Muscle layer of duodenum (tissue), 2 donors: ENCODE measurements at regions not wholly inside any gene's neighbourhood (a gene's known extent, or its start where the extent isn't known, plus 50 kb on each side); places are given as distances from the start of the nearest gene placed in this dataset.

ENCODE experiments used
- H3K27ac ChIP-seq: one replicate; pipeline ENCODE4 v1.7.0; 2013; ENCODE audit warnings: mild to moderate bottlenecking, low read length
- H3K27me3 ChIP-seq: one replicate; pipeline ENCODE4 v1.7.0; 2013; ENCODE audit warnings: low read depth, mild to moderate bottlenecking, control low read depth, low read length
- H3K36me3 ChIP-seq, 2 donors: one replicate each; pipeline ENCODE4 v1.7.0; 2013; ENCODE audit warnings: low read length in 2 of 2, control low read depth in 1 of 2, mild to moderate bottlenecking in 1 of 2; ENCODE audit not compliant: insufficient read depth in 2 of 2, control insufficient read depth in 1 of 2
- H3K4me1 ChIP-seq, 2 donors: one replicate each; pipeline ENCODE4 v1.7.0; 2013; ENCODE audit warnings: low read length in 2 of 2, mild to moderate bottlenecking in 2 of 2, control low read depth in 1 of 2, moderate library complexity in 1 of 2; ENCODE audit not compliant: insufficient read depth in 2 of 2, control insufficient read depth in 1 of 2
- H3K4me3 ChIP-seq, 2 donors: one replicate each; pipeline ENCODE4 v1.7.0; 2013; ENCODE audit warnings: low read length in 2 of 2, low read depth in 1 of 2, mild to moderate bottlenecking in 1 of 2
- H3K9me3 ChIP-seq, 2 donors: one replicate each; pipeline ENCODE4 v1.7.0; 2013; ENCODE audit warnings: low read length in 2 of 2, control low read depth in 1 of 2, mild to moderate bottlenecking in 1 of 2; ENCODE audit not compliant: control insufficient read depth in 1 of 2
- donor health status: healthy.

DNA sequence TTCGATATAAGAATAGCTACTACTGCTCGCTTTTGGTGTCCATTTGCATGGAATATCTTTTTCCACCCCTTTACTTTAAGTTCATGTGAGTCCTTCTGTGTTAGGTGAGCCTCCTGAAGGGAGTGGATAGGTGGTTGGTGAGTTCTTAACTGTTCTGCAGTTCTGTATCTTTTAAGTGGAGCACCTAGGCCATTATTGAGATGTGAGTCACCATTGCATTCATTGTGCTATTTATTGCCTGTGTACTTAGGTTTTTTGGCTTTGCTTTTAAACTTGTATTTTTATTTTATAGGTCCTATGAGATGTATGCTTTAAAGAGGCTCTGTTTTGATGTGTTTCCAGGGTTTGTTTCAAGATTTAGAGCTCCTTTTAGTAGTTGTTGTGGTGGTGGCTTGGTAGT, 1430.8 kb downstream of the REEP3 start:
- Histone ChIP-seq H3K27me3 (no peaks in the 10 kb centered on the region), H3K4me3 (no peak overlapping the region), H3K27ac (no peak overlapping the region), H3K4me1 (no peaks in the 10 kb centered on the region), H3K36me3 (no peaks in the 10 kb centered on the region), H3K9me3 (peaks cover 0 to 6% of the 10 kb centered on the region in 2 donors)

DNA sequence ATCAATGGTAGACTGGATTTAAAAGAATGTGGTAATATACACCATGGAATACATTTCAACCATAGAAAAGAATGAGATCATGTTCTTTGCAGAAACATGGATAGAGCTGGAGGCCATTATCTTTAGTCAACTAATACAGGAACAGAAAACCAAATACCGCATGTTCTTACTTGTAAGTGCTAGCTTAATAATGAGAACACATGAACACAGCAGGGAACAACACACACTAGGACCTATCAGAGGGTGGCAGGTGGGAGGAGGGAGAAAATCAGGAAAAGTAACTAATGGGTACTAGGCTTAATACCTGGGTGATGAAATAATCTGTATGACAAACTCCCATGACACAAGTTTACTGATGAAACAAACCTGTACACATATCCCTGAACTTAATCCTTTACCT, 1435.2 kb downstream of the REEP3 start:
- Histone ChIP-seq H3K9me3 (peaks cover 0 to 3% of the 10 kb centered on the region in 2 donors), H3K4me3 (no peak overlapping the region), H3K27me3 (no peaks in the 10 kb centered on the region), H3K36me3 (no peaks in the 10 kb centered on the region), H3K27ac (no peak overlapping the region), H3K4me1 (no peaks in the 10 kb centered on the region)

DNA sequence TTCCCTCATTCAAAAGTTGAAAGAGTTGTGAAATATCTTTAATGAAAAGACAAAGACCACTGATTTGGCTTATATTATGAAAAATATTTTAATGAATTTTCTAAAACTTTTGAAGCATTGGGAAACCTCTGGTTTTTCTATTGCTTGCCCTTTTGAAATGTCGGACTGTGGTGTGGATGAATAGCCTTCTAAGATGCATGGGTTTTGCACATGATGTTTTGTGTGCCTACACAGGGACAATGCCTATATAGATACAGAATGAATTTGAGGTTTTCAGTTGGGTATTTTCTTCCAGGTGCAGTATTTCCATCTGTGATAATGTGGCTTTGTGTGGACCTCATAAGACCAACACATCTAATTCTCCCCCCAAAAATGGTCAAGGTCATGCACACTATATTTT, 1437.9 kb downstream of the REEP3 start:
- Histone ChIP-seq H3K4me1 (no peaks in the 10 kb centered on the region), H3K9me3 (no peaks in the 10 kb centered on the region), H3K36me3 (no peaks in the 10 kb centered on the region), H3K4me3 (no peak overlapping the region), H3K27ac (no peak overlapping the region), H3K27me3 (no peaks in the 10 kb centered on the region)

DNA sequence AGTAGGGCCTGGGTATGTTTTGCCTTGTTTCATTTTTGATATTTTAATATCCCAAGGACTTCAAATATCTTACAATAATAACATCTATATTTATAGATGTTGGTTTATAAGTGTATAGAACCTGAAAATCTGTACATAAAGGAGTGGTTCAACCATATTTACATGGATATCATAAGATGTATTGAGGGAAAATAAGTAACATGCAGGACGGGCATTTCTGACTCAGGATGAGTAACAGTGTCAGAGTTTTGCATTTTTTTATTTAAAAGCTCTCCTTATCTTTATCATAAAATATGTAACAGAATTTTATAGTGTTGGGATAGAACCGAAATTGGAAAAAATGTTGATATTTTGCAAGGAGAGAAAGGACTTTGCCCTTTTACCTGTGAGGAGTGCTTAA, 1438.7 kb downstream of the REEP3 start:
- H3K27ac ChIP-seq: no peak overlapping the region
- no peaks in the 10 kb centered on the region for H3K36me3 ChIP-seq
- H3K9me3 ChIP-seq: no peaks in the 10 kb centered on the region
- no peak overlapping the region for H3K4me3 ChIP-seq
- H3K27me3 ChIP-seq: no peaks in the 10 kb centered on the region
- no peaks in the 10 kb centered on the region for H3K4me1 ChIP-seq

DNA sequence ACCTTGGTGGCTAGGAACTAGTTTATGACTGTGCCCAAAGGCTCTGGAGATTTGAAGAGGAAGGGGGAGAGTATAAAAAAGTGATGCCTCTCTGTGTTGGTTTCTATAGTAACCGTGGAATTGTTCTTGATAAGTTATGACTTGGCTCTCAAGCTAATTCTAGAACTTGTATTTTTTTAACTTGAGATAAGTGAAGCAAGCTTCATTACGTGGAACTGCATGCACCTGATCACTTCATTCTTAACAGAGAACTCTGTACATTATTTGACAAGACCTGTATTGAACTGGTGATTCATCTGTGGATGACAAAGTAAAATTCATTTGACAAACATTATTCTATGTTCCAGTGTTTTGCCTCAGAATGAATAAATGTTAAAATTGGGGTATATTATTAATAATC, 1452.2 kb downstream of the REEP3 start:
- Histone ChIP-seq H3K27me3 (no peaks in the 10 kb centered on the region), H3K4me1 (no peaks in the 10 kb centered on the region), H3K27ac (no peak overlapping the region), H3K9me3 (no peaks in the 10 kb centered on the region), H3K36me3 (no peaks in the 10 kb centered on the region), H3K4me3 (no peak overlapping the region)

DNA sequence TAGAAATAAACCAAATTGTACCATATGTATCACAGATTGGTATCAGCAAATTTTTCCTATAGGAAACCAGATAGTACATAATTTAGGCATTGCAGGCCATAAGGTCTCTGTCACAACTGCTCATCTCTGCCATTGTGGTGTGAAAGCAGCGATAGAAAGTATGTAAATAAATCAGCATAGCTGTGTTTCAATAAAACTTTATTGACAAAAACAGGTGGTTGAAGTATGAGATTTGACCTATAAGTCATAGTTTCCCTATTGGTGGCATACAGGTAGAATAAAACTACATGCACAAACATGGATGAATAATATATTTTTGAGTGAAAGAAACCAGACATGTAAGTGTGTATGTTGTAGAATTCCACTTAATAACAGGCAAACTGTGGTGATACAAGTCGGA, 1454.9 kb downstream of the REEP3 start:
- Histone ChIP-seq H3K36me3 (no peaks in the 10 kb centered on the region), H3K27ac (no peak overlapping the region), H3K4me1 (no peaks in the 10 kb centered on the region), H3K9me3 (no peaks in the 10 kb centered on the region), H3K4me3 (no peak overlapping the region), H3K27me3 (no peaks in the 10 kb centered on the region)

DNA sequence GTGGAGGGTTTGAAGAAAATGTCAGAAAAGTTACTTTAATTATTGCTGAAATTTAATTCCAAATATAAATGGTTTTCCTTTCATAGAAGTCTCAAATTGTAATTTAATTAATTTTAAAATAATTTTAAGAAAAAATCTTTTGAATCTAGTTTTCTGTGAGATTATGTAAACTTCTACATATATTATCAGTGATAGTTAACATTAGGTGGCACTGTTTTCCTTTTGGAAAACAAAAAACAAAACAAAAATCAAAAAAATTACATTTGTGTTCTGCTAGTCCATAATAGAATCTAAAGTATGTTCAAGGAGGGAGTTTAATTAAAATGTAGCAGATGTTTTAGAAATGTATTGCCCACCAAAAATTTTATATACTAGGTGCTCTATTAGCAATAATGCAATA, 1456.7 kb downstream of the REEP3 start:
- Histone ChIP-seq H3K4me3 (no peak overlapping the region), H3K36me3 (no peaks in the 10 kb centered on the region), H3K27ac (no peak overlapping the region), H3K4me1 (no peaks in the 10 kb centered on the region), H3K27me3 (no peaks in the 10 kb centered on the region), H3K9me3 (no peaks in the 10 kb centered on the region)

DNA sequence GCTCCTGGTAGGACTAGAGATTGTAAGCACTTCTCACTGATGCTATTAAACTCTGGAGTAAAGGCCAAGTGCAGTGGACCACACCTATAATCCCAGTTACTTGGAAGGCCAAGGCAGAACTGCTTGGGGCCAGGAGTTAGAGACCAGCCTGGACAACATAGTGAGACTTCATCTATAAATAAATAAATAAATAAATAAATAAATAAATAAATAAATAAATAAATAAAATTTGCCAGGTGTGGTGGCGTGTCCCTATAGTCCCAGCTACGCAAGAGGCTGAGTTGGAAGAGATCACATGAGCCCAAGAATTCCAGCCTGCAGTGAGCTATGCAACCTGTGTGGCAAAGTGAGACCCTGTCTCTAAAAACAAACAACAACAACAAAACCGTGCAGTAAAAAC, 1475.7 kb downstream of the REEP3 start:
- no peaks in the 10 kb centered on the region for H3K27me3 ChIP-seq
- H3K27ac ChIP-seq: no peak overlapping the region
- H3K36me3 ChIP-seq: no peaks in the 10 kb centered on the region
- no peaks in the 10 kb centered on the region for H3K4me1 ChIP-seq
- no peak overlapping the region for H3K4me3 ChIP-seq
- H3K9me3 ChIP-seq: no peaks in the 10 kb centered on the region

DNA sequence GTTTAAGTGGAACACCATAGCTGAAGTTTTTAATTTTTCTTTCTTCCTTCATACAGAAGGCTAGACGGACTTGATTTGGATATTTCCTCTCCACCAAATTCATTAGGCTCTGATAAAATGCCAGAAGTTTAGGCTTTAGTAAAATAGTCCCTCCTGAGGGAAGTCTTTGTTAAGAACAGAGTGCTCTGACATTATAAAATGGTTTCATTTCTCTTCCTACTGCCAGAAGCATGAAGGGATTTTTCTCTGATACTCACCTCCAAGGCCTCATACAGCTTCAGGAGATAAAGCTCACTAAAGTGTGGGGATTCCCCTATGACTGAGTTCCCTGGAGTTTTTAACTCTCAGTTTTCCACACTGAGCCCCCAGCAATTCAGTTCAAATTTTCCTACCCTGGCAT, 1489.6 kb downstream of the REEP3 start:
- Histone ChIP-seq H3K27ac (no peak overlapping the region), H3K9me3 (no peaks in the 10 kb centered on the region), H3K4me3 (no peak overlapping the region), H3K36me3 (no peaks in the 10 kb centered on the region), H3K4me1 (no peaks in the 10 kb centered on the region), H3K27me3 (no peaks in the 10 kb centered on the region)

DNA sequence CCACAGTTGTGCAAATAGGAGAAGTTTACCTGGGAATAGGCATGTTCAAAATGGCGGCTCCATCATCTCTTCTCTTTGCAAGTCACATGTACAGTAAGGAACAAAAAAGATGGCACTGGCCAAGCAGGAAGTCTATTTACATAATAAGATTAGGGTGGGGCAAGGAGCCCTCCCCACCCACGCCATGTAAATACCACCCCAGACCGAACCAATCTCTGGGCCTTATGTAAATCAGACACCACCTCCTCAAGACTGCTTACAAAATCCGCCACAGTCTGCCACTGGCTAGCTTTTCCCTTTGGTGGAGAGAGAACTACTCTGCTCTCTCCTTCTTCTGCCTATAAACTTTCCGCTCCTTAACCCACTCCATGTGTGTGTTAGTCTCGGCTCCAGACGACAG, 1496.3 kb downstream of the REEP3 start:
- H3K36me3 ChIP-seq: no peaks in the 10 kb centered on the region
- H3K27me3 ChIP-seq: no peaks in the 10 kb centered on the region
- H3K27ac ChIP-seq: no peak overlapping the region
- no peak overlapping the region for H3K4me3 ChIP-seq
- no peaks in the 10 kb centered on the region for H3K4me1 ChIP-seq
- peaks cover 0 to 8% of the 10 kb centered on the region in 2 donors for H3K9me3 ChIP-seq

DNA sequence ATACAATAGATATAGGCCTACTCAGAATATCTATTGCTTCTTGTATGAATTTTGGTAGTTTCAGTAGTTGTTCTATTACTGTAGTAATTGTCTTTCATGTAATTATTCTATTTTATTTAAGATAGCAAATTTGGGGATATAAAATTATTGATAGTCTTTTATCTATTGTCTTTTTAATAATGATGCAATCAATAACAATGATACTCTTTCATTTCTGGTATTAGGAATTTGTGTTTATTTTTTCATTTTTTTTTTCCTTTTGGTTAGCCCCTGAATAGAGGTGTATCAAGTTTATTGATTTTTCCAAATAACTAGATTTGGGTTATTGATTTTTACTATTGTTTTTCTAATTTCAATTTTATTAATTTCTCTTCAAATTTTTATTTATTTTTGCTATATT, 1503.7 kb downstream of the REEP3 start:
- H3K27ac ChIP-seq: no peak overlapping the region
- H3K36me3 ChIP-seq: no peaks in the 10 kb centered on the region
- H3K27me3 ChIP-seq: no peaks in the 10 kb centered on the region
- H3K4me1 ChIP-seq: no peaks in the 10 kb centered on the region
- peaks cover 0 to 11% of the 10 kb centered on the region in 2 donors for H3K9me3 ChIP-seq
- H3K4me3 ChIP-seq: no peak overlapping the region

DNA sequence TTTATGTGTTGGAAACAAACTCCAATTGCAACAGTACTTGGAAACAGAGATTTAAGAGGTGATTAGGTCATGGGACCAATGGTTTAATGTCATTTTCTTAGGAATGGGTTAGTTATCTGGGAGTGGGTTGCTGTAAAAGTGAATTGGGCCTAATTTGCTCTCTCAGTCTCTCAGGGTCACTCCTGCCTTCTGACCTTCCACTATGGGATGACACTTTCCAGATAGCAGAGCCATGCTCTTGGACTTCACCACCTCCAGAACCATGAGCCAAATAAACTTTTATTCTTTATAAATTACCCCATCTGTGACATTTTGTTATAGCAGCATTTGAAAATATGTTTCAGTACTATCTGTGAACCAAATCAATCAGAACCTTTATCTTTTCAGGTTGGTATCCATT, 1509.1 kb downstream of the REEP3 start:
- H3K27me3 ChIP-seq: no peaks in the 10 kb centered on the region
- no peak overlapping the region for H3K4me3 ChIP-seq
- H3K27ac ChIP-seq: no peak overlapping the region
- H3K36me3 ChIP-seq: no peaks in the 10 kb centered on the region
- H3K4me1 ChIP-seq: no peaks in the 10 kb centered on the region
- peaks cover 0 to 4% of the 10 kb centered on the region in 2 donors for H3K9me3 ChIP-seq
